Naive thymus-derived CD4-positive, alpha-beta T cell (primary cell): ENCODE measurements at regions not wholly inside any gene's neighbourhood (a gene's known extent, or its start where the extent isn't known, plus 50 kb on each side); places are given as distances from the start of the nearest gene placed in this dataset.
"Not testable (repeated sequence)": the region's sequence is repeated elsewhere in the genome, so short reads cannot be mapped to it uniquely, and the experiment has no call there.

Experiments used
- ATAC-seq: fragments of 150-1000 bp; cut with Tn5 transposase; 2 replicates; pipeline ENCODE4 v1.10.0; 2021; ENCODE audit warnings: mild to moderate bottlenecking, moderate library complexity
- CTCF ChIA-PET: fragments of 350-600 bp; sonication (Branson Sonifier 250); formaldehyde crosslinking; loops from one replicate; lab custom pipeline; 2021; ENCODE audit warnings: antibody characterized with exemption; lab: Charles Lee
- POLR2A ChIA-PET: fragments of 350-600 bp; sonication (Branson Sonifier 250); formaldehyde crosslinking; loops from one replicate; lab custom pipeline; 2021; ENCODE audit warnings: antibody characterized with exemption, inconsistent platforms; lab: Charles Lee
- DNase-seq, 9 donors: peaks; one replicate each; pipeline versions ENCODE4 v3.0.0 to v3.0.0-alpha.2; 2020 to 2022; ENCODE audit warnings: mixed read lengths in 1 of 9
- H3K27ac ChIP-seq: one replicate; pipeline ENCODE4 v1.7.0; 2013; ENCODE audit warnings: mild to moderate bottlenecking, low read depth, low read length, moderate library complexity
- H3K27me3 ChIP-seq, 2 donors: one replicate each; pipeline ENCODE4 v1.7.0; 2013; ENCODE audit warnings: low read length in 2 of 2, mild to moderate bottlenecking in 2 of 2, moderate library complexity in 2 of 2; ENCODE audit not compliant: control insufficient read depth in 2 of 2, insufficient read depth in 2 of 2
- H3K36me3 ChIP-seq, 3 experiments: 1 replicate in 2 of 3; 2 replicates in 1 of 3; pipeline ENCODE4 v1.7.0; 2013; ENCODE audit warnings: low read length in 3 of 3, mild to moderate bottlenecking in 3 of 3, moderate library complexity in 1 of 3; ENCODE audit not compliant: insufficient read depth in 3 of 3, control insufficient read depth in 2 of 3
- H3K4me1 ChIP-seq, 2 donors: one replicate each; pipeline ENCODE4 v1.7.0; 2013; ENCODE audit warnings: low read length in 2 of 2, mild to moderate bottlenecking in 2 of 2, moderate library complexity in 1 of 2; ENCODE audit not compliant: control insufficient read depth in 2 of 2, insufficient read depth in 2 of 2
- H3K4me3 ChIP-seq: 2 replicates; pipeline ENCODE4 v1.7.0; 2013; ENCODE audit warnings: mild to moderate bottlenecking, low read length
- H3K9me3 ChIP-seq, 3 experiments: 1 replicate in 2 of 3; 2 replicates in 1 of 3; pipeline ENCODE4 v1.7.0; 2013; ENCODE audit warnings: low read length in 3 of 3; ENCODE audit not compliant: control insufficient read depth in 2 of 3
- H3K27ac Mint-ChIP-seq, 9 donors: one replicate each; pipeline ENCODE4 v1.8.0; 2020 to 2022; ENCODE audit warnings: mixed read lengths in 9 of 9, mild to moderate bottlenecking in 8 of 9, moderate library complexity in 5 of 9, inconsistent platforms in 2 of 9
- H3K27me3 Mint-ChIP-seq, 5 donors: one replicate each; pipeline ENCODE4 v1.8.0; 2021 to 2022; ENCODE audit warnings: mixed read lengths in 5 of 5, mild to moderate bottlenecking in 1 of 5
- H3K36me3 Mint-ChIP-seq, 5 donors: one replicate each; pipeline ENCODE4 v1.8.0; 2020 to 2022; ENCODE audit warnings: mixed read lengths in 5 of 5, mild to moderate bottlenecking in 3 of 5, inconsistent platforms in 1 of 5
- H3K4me1 Mint-ChIP-seq, 7 donors: one replicate each; pipeline ENCODE4 v1.8.0; 2020 to 2022; ENCODE audit warnings: mixed read lengths in 7 of 7, mild to moderate bottlenecking in 3 of 7, inconsistent platforms in 1 of 7
- H3K4me3 Mint-ChIP-seq, 10 donors: one replicate each; pipeline ENCODE4 v1.8.0; 2020 to 2022; ENCODE audit warnings: mild to moderate bottlenecking in 10 of 10, mixed read lengths in 10 of 10, moderate library complexity in 6 of 10, inconsistent platforms in 2 of 10
- H3K9me3 Mint-ChIP-seq, 11 donors: one replicate each; pipeline ENCODE4 v1.8.0; 2020 to 2022; ENCODE audit warnings: mixed read lengths in 11 of 11, mild to moderate bottlenecking in 4 of 11, inconsistent platforms in 1 of 11, moderate library complexity in 1 of 11
- intact Hi-C, 2 donors: fragments of 100-400 bp; cut with micrococcal nuclease; formaldehyde crosslinking; loops; one replicate each; pipeline ENCODE4 v1.15.1; 2023

- ATAC-seq (peak; percentile 45), DNase-seq (peak in 6 of 9 donors; percentile 18 to 38 (median 31))
- Histone ChIP-seq H3K36me3 (no peaks in the 10 kb centered on the region), H3K27ac (no peak overlapping the region), H3K4me1 (no peaks in the 10 kb centered on the region), H3K4me3 (no peak overlapping the region), H3K27me3 (no peaks in the 10 kb centered on the region), H3K9me3 (no peaks in the 10 kb centered on the region)
- no peaks in the 10 kb centered on the region for H3K36me3 Mint-ChIP-seq
- no peak overlapping the region for H3K27ac Mint-ChIP-seq
- POLR2A ChIA-PET, result no interaction called here
- intact Hi-C loops, result loop anchor here (1.0 to 5.0 kb wide), 4 partner anchors 256 to 495 kb away; partner anchors contain the start of gene RNF152 (in 1 of the 2)
- no peak overlapping the region for H3K4me3 Mint-ChIP-seq
- CTCF ChIA-PET, result interaction anchor here (3.3 kb wide), 1 partner anchor 495 kb away, joined by 16 read pairs; no protein-coding TSS in a partner anchor
- peaks cover 3 to 18% (median 12%) of the 10 kb centered on the region in 5 donors for H3K27me3 Mint-ChIP-seq
- H3K4me1 Mint-ChIP-seq, result peaks cover 0 to 4% (median 0%) of the 10 kb centered on the region in 7 donors
- H3K9me3 Mint-ChIP-seq, result no peaks in the 10 kb centered on the region
These were observed 256.8 kb downstream of the RNF152 start for GRCh38 chr18:61635901-61636528.

GRCh38 chr18:61628085-61628484 lies 264.7 kb downstream of the RNF152 start:
- Histone ChIP-seq H3K4me3 (no peak overlapping the region), H3K4me1 (no peaks in the 10 kb centered on the region), H3K27me3 (no peaks in the 10 kb centered on the region), H3K36me3 (no peaks in the 10 kb centered on the region), H3K27ac (no peak overlapping the region), H3K9me3 (no peaks in the 10 kb centered on the region)
- CTCF ChIA-PET, result no interaction called here
- intact Hi-C loops, result no loop called here
- ATAC-seq, result no peak
- POLR2A ChIA-PET, result no interaction called here
- no peak overlapping the region for H3K4me3 Mint-ChIP-seq
- H3K27me3 Mint-ChIP-seq, result peaks cover 0 to 20% (median 8%) of the 10 kb centered on the region in 5 donors
- DNase-seq, result no peak
- no peaks in the 10 kb centered on the region for H3K9me3 Mint-ChIP-seq
- no peak overlapping the region for H3K27ac Mint-ChIP-seq
- no peaks in the 10 kb centered on the region for H3K4me1 Mint-ChIP-seq
- H3K36me3 Mint-ChIP-seq, result no peaks in the 10 kb centered on the region

GRCh38 chr18:61624631-61625030 lies 268.2 kb downstream of the RNF152 start:
- DNase-seq, H3K9me3 Mint-ChIP-seq, intact Hi-C loops, H3K27ac ChIP-seq, H3K27me3 ChIP-seq, H3K4me1 Mint-ChIP-seq, H3K4me3 Mint-ChIP-seq, H3K27ac Mint-ChIP-seq, H3K4me1 ChIP-seq, H3K4me3 ChIP-seq, ATAC-seq, H3K36me3 ChIP-seq, H3K9me3 ChIP-seq, H3K36me3 Mint-ChIP-seq, CTCF ChIA-PET, POLR2A ChIA-PET: not testable (repeated sequence)
- H3K27me3 Mint-ChIP-seq, result peaks cover 0 to 20% (median 5%) of the 10 kb centered on the region in 5 donors

GRCh38 chr18:61619783-61620182 lies 273.0 kb downstream of the RNF152 start:
- no peak overlapping the region for H3K4me3 Mint-ChIP-seq
- Histone ChIP-seq H3K4me1 (no peaks in the 10 kb centered on the region), H3K4me3 (no peak overlapping the region), H3K36me3 (no peaks in the 10 kb centered on the region), H3K27me3 (no peaks in the 10 kb centered on the region), H3K9me3 (no peaks in the 10 kb centered on the region), H3K27ac (no peak overlapping the region)
- H3K9me3 Mint-ChIP-seq, result peaks cover 0 to 2% (median 0%) of the 10 kb centered on the region in 11 donors
- DNase-seq (no peak), ATAC-seq (no peak)
- peaks cover 0 to 25% (median 15%) of the 10 kb centered on the region in 5 donors for H3K27me3 Mint-ChIP-seq
- no peak overlapping the region for H3K27ac Mint-ChIP-seq
- ChIA-PET CTCF (no interaction called here), POLR2A (no interaction called here)
- intact Hi-C loops, result no loop called here
- H3K4me1 Mint-ChIP-seq, result no peaks in the 10 kb centered on the region
- no peaks in the 10 kb centered on the region for H3K36me3 Mint-ChIP-seq

- Mint-ChIP-seq H3K9me3 (peaks cover 0 to 2% (median 0%) of the 10 kb centered on the region in 11 donors), H3K27me3 (peaks cover 0 to 25% (median 12%) of the 10 kb centered on the region in 5 donors), H3K4me3 (no peak overlapping the region), H3K36me3 (no peaks in the 10 kb centered on the region), H3K4me1 (no peaks in the 10 kb centered on the region), H3K27ac (no peak overlapping the region)
- no peak for DNase-seq
- CTCF ChIA-PET, result no interaction called here
- H3K9me3 ChIP-seq, result no peaks in the 10 kb centered on the region
- H3K36me3 ChIP-seq, result no peaks in the 10 kb centered on the region
- no peaks in the 10 kb centered on the region for H3K4me1 ChIP-seq
- no peak overlapping the region for H3K4me3 ChIP-seq
- no peaks in the 10 kb centered on the region for H3K27me3 ChIP-seq
- intact Hi-C loops, result no loop called here
- POLR2A ChIA-PET, result no interaction called here
- no peak for ATAC-seq
- H3K27ac ChIP-seq, result no peak overlapping the region
These were observed 274.0 kb downstream of the RNF152 start for GRCh38 chr18:61618816-61619215.

- ATAC-seq, result no peak
These were observed 276.6 kb downstream of the RNF152 start for GRCh38 chr18:61616111-61616610.

GRCh38 chr18:61612517-61612916 lies 279.3 kb downstream of the CDH20 start:
- no peak overlapping the region for H3K4me3 ChIP-seq

More at GRCh38 chr18:61616111-61616610, 276.6 kb downstream of the RNF152 start:
- Histone ChIP-seq H3K27ac (no peak overlapping the region), H3K9me3 (no peaks in the 10 kb centered on the region), H3K27me3 (no peaks in the 10 kb centered on the region), H3K36me3 (no peaks in the 10 kb centered on the region), H3K4me3 (no peak overlapping the region), H3K4me1 (no peaks in the 10 kb centered on the region)
- POLR2A ChIA-PET, result no interaction called here
- intact Hi-C loops, result no loop called here
- Mint-ChIP-seq H3K36me3 (no peaks in the 10 kb centered on the region), H3K4me3 (no peak overlapping the region), H3K27me3 (peaks cover 0 to 25% (median 14%) of the 10 kb centered on the region in 5 donors), H3K9me3 (peaks cover 0 to 2% (median 0%) of the 10 kb centered on the region in 11 donors), H3K4me1 (no peaks in the 10 kb centered on the region), H3K27ac (no peak overlapping the region)
- DNase-seq, result no peak
- CTCF ChIA-PET, result no interaction called here

More at GRCh38 chr18:61612517-61612916, 279.3 kb downstream of the CDH20 start:
- H3K4me1 ChIP-seq, result no peaks in the 10 kb centered on the region
- H3K4me3 Mint-ChIP-seq, result no peak overlapping the region
- ATAC-seq (no peak), DNase-seq (no peak)
- POLR2A ChIA-PET, result no interaction called here
- H3K4me1 Mint-ChIP-seq, result no peaks in the 10 kb centered on the region
- no peaks in the 10 kb centered on the region for H3K27me3 ChIP-seq
- H3K9me3 Mint-ChIP-seq, result no peaks in the 10 kb centered on the region
- peaks cover 0 to 11% (median 5%) of the 10 kb centered on the region in 5 donors for H3K27me3 Mint-ChIP-seq
- CTCF ChIA-PET, result interaction anchor here (1.1 kb wide), 1 partner anchor 9 kb away, joined by 3 read pairs; no protein-coding TSS in a partner anchor
- H3K36me3 ChIP-seq, result no peaks in the 10 kb centered on the region
- intact Hi-C loops, result no loop called here
- H3K9me3 ChIP-seq, result no peaks in the 10 kb centered on the region
- no peak overlapping the region for H3K27ac Mint-ChIP-seq
- no peaks in the 10 kb centered on the region for H3K36me3 Mint-ChIP-seq
- H3K27ac ChIP-seq, result no peak overlapping the region
